CD4-positive, alpha-beta T cell (primary cell): ENCODE measurements at regions not wholly inside any gene's neighbourhood (a gene's known extent, or its start where the extent isn't known, plus 50 kb on each side); places are given as distances from the start of the nearest gene placed in this dataset.

Source experiments
- ATAC-seq: fragments of 200-7000 bp; cut with Tn5 transposase; one replicate; pipeline ENCODE4 v1.10.0; 2022; ENCODE audit warnings: mild to moderate bottlenecking; ENCODE audit not compliant: poor library complexity
- CTCF ChIA-PET: fragments of 350-600 bp; sonication (Branson Sonifier 250); formaldehyde crosslinking; loops from one replicate; lab custom pipeline; 2021; ENCODE audit warnings: antibody characterized with exemption, inconsistent platforms; lab: Charles Lee
- POLR2A ChIA-PET: fragments of 350-600 bp; sonication (Branson Sonifier 250); formaldehyde crosslinking; loops from one replicate; lab custom pipeline; 2021; ENCODE audit warnings: antibody characterized with exemption, inconsistent platforms; lab: Charles Lee
- DNase-seq, 14 experiments: peaks; one replicate each; pipeline ENCODE4 v3.0.0-alpha.2; 2013 to 2020; ENCODE audit warnings: mixed read lengths in 2 of 14
- H3K27ac ChIP-seq, 2 donors: one replicate each; pipeline versions ENCODE4 v1.5.1 to v1.7.0; 2013; ENCODE audit warnings: low read length in 2 of 2, low read depth in 1 of 2, mild to moderate bottlenecking in 1 of 2
- H3K27me3 ChIP-seq, 2 experiments: 1 replicate in 1 of 2; 2 replicates in 1 of 2; pipeline versions ENCODE4 v1.6.1 to v1.7.0; 2013; ENCODE audit warnings: low read length in 2 of 2, control low read depth in 1 of 2, mild to moderate bottlenecking in 1 of 2, moderate library complexity in 1 of 2; ENCODE audit not compliant: insufficient read depth in 2 of 2, control insufficient read depth in 1 of 2
- H3K36me3 ChIP-seq: one replicate; pipeline ENCODE4 v1.6.1; 2013; ENCODE audit warnings: low read length, control low read depth; ENCODE audit not compliant: insufficient read depth
- H3K4me1 ChIP-seq: one replicate; pipeline ENCODE4 v1.6.1; 2013; ENCODE audit warnings: low read length, control low read depth; ENCODE audit not compliant: insufficient read depth
- H3K4me3 ChIP-seq: one replicate; pipeline ENCODE4 v1.5.1; 2013; ENCODE audit warnings: mild to moderate bottlenecking, low read length, moderate library complexity
- H3K9me3 ChIP-seq, 2 experiments: 1 replicate in 1 of 2; 2 replicates in 1 of 2; pipeline versions ENCODE4 v1.6.1 to v1.7.0; 2013; ENCODE audit warnings: low read length in 2 of 2, mild to moderate bottlenecking in 2 of 2, control low read depth in 1 of 2, moderate library complexity in 1 of 2; ENCODE audit not compliant: control insufficient read depth in 1 of 2, insufficient read depth in 1 of 2
- H3K27ac Mint-ChIP-seq: one replicate; pipeline ENCODE4 v1.8.0; 2020; ENCODE audit warnings: mixed read lengths
- H3K27me3 Mint-ChIP-seq: one replicate; pipeline ENCODE4 v1.8.0; 2021; ENCODE audit warnings: mixed read lengths
- H3K36me3 Mint-ChIP-seq: one replicate; pipeline ENCODE4 v1.8.0; 2021; ENCODE audit warnings: low read depth, mixed read lengths
- H3K4me1 Mint-ChIP-seq: one replicate; pipeline ENCODE4 v1.8.0; 2021; ENCODE audit warnings: low read depth, mixed read lengths
- H3K4me3 Mint-ChIP-seq: one replicate; pipeline ENCODE4 v1.8.0; 2020; ENCODE audit warnings: mild to moderate bottlenecking, mixed read lengths
- H3K9me3 Mint-ChIP-seq: one replicate; pipeline ENCODE4 v1.8.0; 2020; ENCODE audit warnings: mixed read lengths
- intact Hi-C, 2 experiments: fragments of 100-400 bp; cut with DNase I in 1 of 2; cut with micrococcal nuclease in 1 of 2; formaldehyde crosslinking; loops; one replicate each; pipeline versions ENCODE4 v1.15.1 to v1.9.0; 2023 to 2025; cut with DNase I, micrococcal nuclease
- TF ChIP-seq, protein P1 (sequence below): fragments of 200-600 bp; IDR thresholded peaks from one replicate; pipeline ENCODE4 v1.8.0; 2022; ENCODE audit warnings: antibody characterized with exemption, mild to moderate bottlenecking

- no peaks in the 10 kb centered on the region for H3K4me1 Mint-ChIP-seq
Observed at GRCh38 chr14:26841920-26842741, 244.3 kb upstream of the NOVA1 start.

GRCh38 chr14:26845151-26845818, 247.5 kb upstream of the NOVA1 start:
- H3K36me3 ChIP-seq: no peaks in the 10 kb centered on the region
- Mint-ChIP-seq H3K9me3 (peaks cover 15% of the 10 kb centered on the region), H3K4me3 (no peak overlapping the region), H3K27ac (no peak overlapping the region), H3K27me3 (no peaks in the 10 kb centered on the region), H3K36me3 (no peaks in the 10 kb centered on the region), H3K4me1 (no peaks in the 10 kb centered on the region)
- POLR2A ChIA-PET: no interaction called here
- H3K9me3 ChIP-seq: peaks cover 6 to 7% of the 10 kb centered on the region in 2 experiments
- ATAC-seq (no peak), DNase-seq (no peak)
- CTCF ChIA-PET: no interaction called here
- H3K4me3 ChIP-seq: no peak overlapping the region
- no peak overlapping the region for H3K27ac ChIP-seq
- TF ChIP-seq, protein P1, sequence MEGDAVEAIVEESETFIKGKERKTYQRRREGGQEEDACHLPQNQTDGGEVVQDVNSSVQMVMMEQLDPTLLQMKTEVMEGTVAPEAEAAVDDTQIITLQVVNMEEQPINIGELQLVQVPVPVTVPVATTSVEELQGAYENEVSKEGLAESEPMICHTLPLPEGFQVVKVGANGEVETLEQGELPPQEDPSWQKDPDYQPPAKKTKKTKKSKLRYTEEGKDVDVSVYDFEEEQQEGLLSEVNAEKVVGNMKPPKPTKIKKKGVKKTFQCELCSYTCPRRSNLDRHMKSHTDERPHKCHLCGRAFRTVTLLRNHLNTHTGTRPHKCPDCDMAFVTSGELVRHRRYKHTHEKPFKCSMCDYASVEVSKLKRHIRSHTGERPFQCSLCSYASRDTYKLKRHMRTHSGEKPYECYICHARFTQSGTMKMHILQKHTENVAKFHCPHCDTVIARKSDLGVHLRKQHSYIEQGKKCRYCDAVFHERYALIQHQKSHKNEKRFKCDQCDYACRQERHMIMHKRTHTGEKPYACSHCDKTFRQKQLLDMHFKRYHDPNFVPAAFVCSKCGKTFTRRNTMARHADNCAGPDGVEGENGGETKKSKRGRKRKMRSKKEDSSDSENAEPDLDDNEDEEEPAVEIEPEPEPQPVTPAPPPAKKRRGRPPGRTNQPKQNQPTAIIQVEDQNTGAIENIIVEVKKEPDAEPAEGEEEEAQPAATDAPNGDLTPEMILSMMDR: no peak
- no peaks in the 10 kb centered on the region for H3K27me3 ChIP-seq
- intact Hi-C loops: no loop called here
- H3K4me1 ChIP-seq: no peaks in the 10 kb centered on the region

More at GRCh38 chr14:26841920-26842741, 244.3 kb upstream of the NOVA1 start:
- no peaks in the 10 kb centered on the region for H3K27me3 ChIP-seq
- no peak overlapping the region for H3K27ac ChIP-seq
- DNase-seq (no peak), ATAC-seq (no peak)
- TF ChIP-seq, protein P1: no peak
- CTCF ChIA-PET: no interaction called here
- peaks cover 19% of the 10 kb centered on the region for H3K9me3 Mint-ChIP-seq
- no peaks in the 10 kb centered on the region for H3K4me1 ChIP-seq
- no peak overlapping the region for H3K27ac Mint-ChIP-seq
- H3K27me3 Mint-ChIP-seq: no peaks in the 10 kb centered on the region
- POLR2A ChIA-PET: no interaction called here
- no peak overlapping the region for H3K4me3 ChIP-seq
- peaks cover 0 to 5% of the 10 kb centered on the region in 2 experiments for H3K9me3 ChIP-seq
- H3K4me3 Mint-ChIP-seq: no peak overlapping the region
- intact Hi-C loops: no loop called here
- H3K36me3 Mint-ChIP-seq: no peaks in the 10 kb centered on the region
- H3K36me3 ChIP-seq: no peaks in the 10 kb centered on the region

DNA sequence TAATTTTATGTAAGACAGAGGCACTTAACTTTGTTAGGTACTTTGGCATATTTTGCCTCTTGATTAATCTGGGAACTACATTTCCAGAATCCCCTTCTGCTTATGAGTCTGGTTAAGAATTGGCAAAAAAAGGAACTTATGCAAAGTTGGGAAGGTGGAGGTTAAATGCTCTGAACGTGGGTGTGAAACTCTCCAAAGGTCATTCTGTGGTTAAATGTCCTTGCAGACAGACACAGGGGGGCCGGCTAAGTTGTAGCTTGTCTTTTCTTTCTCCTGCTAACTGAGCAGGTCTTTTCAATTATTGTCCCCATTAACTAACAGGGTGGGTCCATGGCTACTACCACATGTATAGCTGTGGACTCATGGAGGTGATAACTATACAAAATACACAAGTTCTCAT, 248.6 kb upstream of the NOVA1 start:
- peaks cover 12% of the 10 kb centered on the region for H3K9me3 Mint-ChIP-seq
- TF ChIP-seq, protein P1: no peak
- no peaks in the 10 kb centered on the region for H3K27me3 ChIP-seq
- no peak overlapping the region for H3K4me3 Mint-ChIP-seq
- H3K36me3 Mint-ChIP-seq: no peaks in the 10 kb centered on the region
- H3K36me3 ChIP-seq: no peaks in the 10 kb centered on the region
- H3K27me3 Mint-ChIP-seq: no peaks in the 10 kb centered on the region
- peaks cover 6 to 10% of the 10 kb centered on the region in 2 experiments for H3K9me3 ChIP-seq
- no peaks in the 10 kb centered on the region for H3K4me1 ChIP-seq
- CTCF ChIA-PET: no interaction called here
- no peak overlapping the region for H3K4me3 ChIP-seq
- ATAC-seq: no peak
- POLR2A ChIA-PET: no interaction called here
- H3K4me1 Mint-ChIP-seq: no peaks in the 10 kb centered on the region
- no peak overlapping the region for H3K27ac Mint-ChIP-seq
- H3K27ac ChIP-seq: no peak overlapping the region
- no peak for DNase-seq
- intact Hi-C loops: no loop called here
